Uterus (tissue), 2 donors: ENCODE measurements at regions not wholly inside any gene's neighbourhood (a gene's known extent, or its start where the extent isn't known, plus 50 kb on each side); places are given as distances from the start of the nearest gene placed in this dataset.

Source experiments
- POLR2A ChIP-seq, 2 donors: fragments of 450-650 bp; IDR thresholded peaks; one replicate each; pipeline ENCODE4 v1.6.1; 2016; ENCODE audit warnings: antibody characterized with exemption in 2 of 2, mild to moderate bottlenecking in 1 of 2, moderate library complexity in 1 of 2
- TF ChIP-seq, protein P1 (sequence below), 4 experiments: fragments of 200-600 bp in 2 of 4; fragments of 450-650 bp in 2 of 4; sonication (generic) in 2 of 4; IDR thresholded peaks; one replicate each; pipeline ENCODE4 v1.5.1; 2016 to 2019; ENCODE audit warnings: antibody characterized with exemption in 4 of 4, mild to moderate bottlenecking in 2 of 4, moderate library complexity in 1 of 4

DNA sequence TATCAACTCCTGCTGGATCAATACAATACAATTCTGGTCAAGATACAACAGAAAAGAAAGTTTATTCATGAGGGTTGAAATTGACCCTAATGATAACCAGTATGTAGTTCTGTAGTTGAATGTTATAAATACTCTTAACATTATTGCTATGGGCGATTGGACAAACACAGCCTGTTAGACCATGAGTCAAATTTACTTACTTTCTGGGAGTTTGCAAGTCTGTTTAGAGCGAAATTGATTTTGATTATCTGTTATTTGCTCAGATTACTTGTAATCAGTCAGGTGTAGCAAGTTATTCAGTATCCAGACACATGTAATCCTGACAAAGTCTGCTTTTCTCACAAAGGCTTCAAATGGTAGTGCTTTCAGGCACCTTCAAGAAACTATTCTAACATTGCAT is 216.6 kb upstream of the B3GALT2 start:
- no peak for TF ChIP-seq POLR2A (IDR thresholded peaks at IDR 0.05)
- TF ChIP-seq, protein P1, sequence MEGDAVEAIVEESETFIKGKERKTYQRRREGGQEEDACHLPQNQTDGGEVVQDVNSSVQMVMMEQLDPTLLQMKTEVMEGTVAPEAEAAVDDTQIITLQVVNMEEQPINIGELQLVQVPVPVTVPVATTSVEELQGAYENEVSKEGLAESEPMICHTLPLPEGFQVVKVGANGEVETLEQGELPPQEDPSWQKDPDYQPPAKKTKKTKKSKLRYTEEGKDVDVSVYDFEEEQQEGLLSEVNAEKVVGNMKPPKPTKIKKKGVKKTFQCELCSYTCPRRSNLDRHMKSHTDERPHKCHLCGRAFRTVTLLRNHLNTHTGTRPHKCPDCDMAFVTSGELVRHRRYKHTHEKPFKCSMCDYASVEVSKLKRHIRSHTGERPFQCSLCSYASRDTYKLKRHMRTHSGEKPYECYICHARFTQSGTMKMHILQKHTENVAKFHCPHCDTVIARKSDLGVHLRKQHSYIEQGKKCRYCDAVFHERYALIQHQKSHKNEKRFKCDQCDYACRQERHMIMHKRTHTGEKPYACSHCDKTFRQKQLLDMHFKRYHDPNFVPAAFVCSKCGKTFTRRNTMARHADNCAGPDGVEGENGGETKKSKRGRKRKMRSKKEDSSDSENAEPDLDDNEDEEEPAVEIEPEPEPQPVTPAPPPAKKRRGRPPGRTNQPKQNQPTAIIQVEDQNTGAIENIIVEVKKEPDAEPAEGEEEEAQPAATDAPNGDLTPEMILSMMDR (IDR thresholded peaks at IDR 0.05) = no peak
